H4 (cell line): ENCODE measurements at regions not wholly inside any gene's neighbourhood (a gene's known extent, or its start where the extent isn't known, plus 50 kb on each side); places are given as distances from the start of the nearest gene placed in this dataset.
"Not testable (repeated sequence)": the region's sequence is repeated elsewhere in the genome, so short reads cannot be mapped to it uniquely, and the experiment has no call there.

Experiments used
- DNase-seq: peaks from one replicate; pipeline ENCODE4 v3.0.0-alpha.2; 2015; ENCODE audit warnings: low spot score

DNA sequence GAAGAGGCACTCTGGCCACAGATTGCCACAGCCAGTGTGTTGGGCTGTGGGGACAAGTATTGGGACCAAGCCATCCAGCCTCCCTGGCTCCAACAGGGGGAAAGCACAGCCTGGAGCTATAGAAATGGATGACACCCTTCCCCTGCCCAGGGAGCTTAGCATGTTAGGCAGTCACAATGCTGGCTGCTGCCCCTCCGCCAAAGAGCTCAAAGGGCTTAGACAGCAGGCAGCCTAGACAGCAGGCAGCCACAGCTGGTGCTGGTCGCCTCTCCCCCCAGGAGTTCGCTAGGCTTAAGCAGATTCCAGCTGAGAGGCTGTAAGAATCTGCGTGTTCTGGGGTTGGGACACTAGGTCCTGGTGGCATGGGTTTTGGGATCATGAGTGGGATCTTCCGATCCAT is 94.5 kb upstream of the MXRA5 start:
- DNase-seq = no peak

DNA sequence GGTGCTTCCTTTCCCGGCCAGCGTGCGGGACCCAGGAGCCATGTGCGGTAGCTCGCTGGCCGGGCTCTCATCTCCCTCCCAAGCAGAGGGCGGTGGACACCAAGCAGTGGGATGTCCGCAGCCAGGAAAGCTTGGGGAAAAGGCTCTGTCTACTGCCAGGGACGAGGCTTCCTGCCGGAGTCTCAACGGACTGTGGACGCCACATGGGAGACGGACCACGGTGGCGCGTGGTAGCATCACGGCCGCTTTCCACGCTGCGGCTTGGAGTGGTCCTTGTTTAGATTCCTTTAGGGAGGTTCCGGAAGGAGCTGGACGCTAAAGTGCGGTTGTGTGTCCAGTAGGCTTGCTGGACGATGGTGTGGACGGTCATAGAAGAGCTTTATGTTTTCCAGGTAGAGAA is 89.5 kb upstream of the MXRA5 start:
- not testable (repeated sequence) for DNase-seq

DNA sequence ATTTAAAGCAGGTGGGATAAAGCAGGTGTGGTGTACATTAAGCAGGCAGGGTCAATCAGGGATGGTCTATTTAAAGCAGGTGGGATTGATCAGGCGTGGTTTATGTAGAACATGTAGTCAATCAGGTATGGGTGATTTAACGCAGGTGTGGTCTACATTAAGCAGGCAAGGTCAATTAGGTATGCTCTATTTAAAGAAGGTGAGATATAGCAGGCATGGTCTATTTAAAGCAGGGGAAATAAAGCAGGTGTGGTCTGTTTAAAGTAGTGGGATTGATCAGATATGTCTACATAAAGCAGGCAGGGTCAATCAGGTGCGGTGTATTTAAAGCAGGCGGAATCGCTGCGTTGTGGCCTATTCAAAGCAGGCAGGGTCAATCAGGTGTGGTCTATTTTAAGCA is 88.6 kb upstream of the MXRA5 start:
- DNase-seq = no peak

DNA sequence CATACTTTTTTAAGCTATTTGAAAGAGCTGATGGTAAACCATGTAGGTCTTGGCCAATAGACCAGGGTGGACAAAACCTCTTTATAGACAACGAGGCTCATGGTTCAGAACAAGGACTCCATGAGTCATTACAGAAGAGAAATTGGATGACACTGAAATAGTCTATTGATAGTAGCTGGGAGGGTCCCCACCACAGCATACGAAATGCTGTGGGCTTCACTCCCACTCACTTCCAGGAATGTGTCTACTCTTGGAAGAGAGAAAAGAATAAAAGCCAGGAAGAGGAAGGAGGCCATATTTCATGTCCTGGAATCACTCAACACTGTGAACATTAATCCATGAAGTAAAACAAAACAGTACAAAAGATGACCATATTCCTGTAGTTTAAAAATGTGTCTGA is 82.3 kb upstream of the MXRA5 start:
- DNase-seq = no peak

DNA sequence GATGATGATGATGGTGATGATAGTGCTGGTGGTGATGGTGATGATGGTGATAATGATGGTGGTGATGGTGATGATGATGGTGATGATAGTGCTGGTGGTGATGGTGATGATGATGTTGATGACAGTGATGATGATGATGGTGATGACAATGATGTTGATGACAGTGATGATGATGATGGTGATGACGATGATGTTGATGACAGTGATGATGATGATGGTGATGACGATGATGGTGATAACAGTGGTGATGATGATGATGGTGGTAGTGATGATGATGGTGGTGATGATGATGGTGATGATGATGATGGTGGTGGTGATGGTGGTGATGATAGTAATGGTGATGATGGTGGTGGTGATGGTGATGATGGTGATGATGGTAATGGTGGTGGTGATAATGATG is 80.1 kb upstream of the MXRA5 start:
- no peak for DNase-seq

DNA sequence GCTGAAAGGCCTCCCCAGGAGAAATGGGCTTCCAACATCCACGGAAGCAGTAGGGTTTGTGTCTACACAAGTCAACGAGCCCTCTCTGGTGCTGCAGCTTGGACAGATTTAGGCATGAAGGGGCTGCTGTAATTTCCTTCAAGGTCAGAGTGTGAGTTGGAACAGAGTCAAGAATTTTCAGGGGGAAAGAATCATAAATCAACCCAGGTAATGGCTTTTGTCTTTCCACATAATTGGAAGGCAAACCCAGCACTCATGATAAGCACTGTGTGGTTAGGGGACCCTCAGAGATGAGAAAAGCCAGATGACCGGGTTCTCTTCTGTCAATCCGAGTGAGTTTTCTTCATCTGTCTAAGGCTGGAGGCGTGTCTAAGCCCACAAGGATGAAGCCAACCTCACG is 78.6 kb upstream of the MXRA5 start:
- DNase-seq = no peak

DNA sequence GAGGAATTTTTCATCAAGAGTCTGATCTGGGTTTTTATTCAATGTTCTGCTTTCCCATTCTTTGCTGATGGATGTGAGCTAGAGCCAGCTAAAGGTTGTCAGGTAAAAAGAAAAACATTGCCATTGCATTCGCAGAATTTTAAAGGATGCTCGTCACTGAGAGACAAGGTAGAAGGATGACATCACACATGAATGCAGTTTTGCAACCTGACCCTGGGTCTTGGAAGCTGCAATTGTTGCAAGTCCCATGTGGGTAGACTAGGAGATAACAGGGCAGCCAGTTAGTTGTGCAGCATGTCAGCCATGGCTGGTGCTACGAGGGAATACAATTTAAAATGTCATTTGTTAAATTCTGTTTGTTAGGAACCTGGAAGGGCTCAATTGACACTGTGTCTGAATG is 73.9 kb upstream of the MXRA5 start:
- no peak for DNase-seq

DNA sequence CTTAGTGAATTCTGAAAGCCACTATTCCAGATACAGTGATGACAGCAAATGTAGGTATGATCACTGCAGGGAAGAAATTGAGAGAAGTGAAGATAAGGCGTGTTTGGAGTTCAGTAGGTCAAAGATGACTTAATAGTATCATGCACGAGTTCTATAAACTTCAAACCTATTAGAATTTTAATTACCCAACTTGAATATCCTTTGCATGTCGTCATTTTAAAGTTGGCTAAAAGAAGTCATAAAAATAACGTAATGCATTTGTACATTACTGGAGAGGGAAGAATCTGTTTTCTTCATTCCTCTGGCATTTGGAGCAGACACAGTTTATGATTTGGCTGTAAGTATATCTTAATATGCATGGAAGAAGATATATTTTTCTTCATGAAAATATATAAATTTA is 68.6 kb upstream of the MXRA5 start:
- no peak for DNase-seq

DNA sequence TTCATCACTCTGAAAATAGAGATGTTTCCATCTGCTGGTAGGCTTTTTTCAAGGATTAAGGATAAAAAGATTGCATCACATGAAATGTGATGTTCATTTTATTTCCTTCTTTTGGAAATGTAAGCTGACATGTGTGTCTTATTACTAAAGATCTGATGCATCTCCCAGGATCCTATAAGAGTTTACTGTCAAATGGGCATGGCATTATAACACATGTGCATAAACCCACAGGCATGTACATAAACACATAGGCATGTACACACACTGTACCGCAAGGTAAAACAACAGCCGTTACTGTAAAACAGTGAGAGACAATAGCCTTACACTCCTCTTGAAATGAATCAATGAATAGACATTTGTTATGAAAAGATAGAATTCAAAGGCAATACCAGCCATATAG is 65.2 kb upstream of the MXRA5 start:
- DNase-seq = not testable (repeated sequence)

DNA sequence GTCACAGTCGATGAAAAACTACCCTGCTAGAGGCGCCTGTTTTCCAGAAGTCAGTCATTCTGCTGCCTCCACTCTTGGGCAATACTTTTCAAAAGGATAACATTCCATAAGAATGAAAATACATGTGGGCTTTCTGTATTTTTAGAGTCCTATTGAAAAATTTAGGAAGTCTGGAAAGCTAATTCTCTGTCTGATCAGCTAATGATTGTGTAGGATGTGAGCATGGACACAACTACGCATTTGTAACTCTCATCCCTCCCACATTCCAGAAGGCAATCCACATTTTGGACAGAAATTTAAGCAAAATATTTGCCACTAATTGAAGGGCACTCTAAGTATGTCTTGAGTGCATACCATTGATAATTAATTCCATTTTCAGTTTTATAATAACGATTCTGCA is 63.5 kb upstream of the MXRA5 start:
- not testable (repeated sequence) for DNase-seq

DNA sequence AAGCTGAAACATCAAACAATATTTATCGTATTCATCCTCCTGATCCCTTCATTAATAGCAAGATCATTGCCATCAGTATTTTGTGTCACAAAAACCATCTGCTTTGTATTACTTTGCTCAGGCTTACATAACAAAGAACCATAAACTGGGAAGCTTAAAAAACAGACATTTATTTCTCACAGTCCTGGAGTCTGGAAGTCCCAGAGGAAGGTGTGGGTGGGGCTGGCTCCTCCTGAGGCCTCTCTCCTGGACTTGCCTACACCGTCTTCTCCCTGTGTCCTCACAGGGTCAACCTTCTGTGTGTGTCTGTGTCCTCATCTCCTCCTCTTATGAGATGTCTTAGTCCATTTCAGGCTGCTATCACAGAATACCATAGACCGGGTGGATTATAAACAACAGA is 61.3 kb upstream of the MXRA5 start:
- DNase-seq = no peak

DNA sequence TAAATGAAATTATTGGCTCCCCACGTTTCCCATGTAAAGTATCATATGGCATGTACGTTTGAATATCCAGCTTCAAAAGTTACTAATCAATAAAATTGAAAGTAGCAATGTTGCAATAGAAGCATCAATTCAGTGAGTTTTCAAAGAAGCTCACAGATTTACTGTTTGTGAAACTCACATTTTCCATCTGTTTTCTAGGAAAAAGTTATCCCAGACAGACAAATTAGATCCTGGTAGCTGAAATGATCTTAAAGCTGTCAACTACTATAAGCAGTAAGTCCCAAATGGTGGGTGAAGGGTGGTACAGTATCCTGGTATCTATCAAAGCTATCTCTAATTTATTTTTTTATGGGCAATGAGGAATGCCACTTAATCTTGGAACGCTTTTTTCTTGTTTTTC is 60.7 kb upstream of the MXRA5 start:
- DNase-seq = no peak

DNA sequence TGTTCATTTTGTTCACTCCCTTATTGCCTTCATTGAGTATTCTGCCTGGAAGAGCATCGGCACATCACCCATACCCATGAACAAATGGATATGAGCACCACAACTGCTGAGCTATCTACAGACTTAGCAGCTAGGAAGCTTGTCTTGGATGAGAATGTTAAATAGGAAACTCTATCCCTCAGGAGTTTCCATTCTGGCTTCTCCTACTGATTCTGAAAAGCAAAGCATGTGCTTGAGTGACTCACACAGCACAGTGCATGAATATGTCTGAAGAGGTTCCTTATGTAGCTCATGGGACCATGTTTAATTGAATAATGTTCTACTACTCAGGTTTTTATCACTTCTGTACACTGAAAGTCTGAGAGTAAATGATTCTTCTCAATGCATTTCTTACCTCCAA is 57.3 kb upstream of the MXRA5 start:
- DNase-seq = no peak
